K562 (cell line): ENCODE measurements at regions not wholly inside any gene's neighbourhood (a gene's known extent, or its start where the extent isn't known, plus 50 kb on each side); places are given as distances from the start of the nearest gene placed in this dataset.
"Not testable (repeated sequence)": the region's sequence is repeated elsewhere in the genome, so short reads cannot be mapped to it uniquely, and the experiment has no call there.

Experiments used
- ATAC-seq: fragments of 200-7000 bp; cut with Tn5 transposase; 3 replicates; pipeline ENCODE4 v1.9.1; 2020; ENCODE audit warnings: moderate library complexity
- BruUV-seq: library from RNA; stranded (reverse); fragments of 400-500 nt; replicated peaks from 2 replicates; lab custom pipeline; 2021; lab: Mats Ljungman, UMichigan
- CTCF ChIA-PET: fragments of 300-600 bp; formaldehyde crosslinking; extraction: SDS; loops from one replicate; lab custom pipeline; 2021; ENCODE audit warnings: low intra/inter-chr PET ratio; lab: Yijun Ruan, JAX
- POLR2A ChIA-PET: fragments of 300-600, 350-650 bp; sonication (Branson Sonifier 250); formaldehyde crosslinking; extraction: SDS; loops from one replicate; lab custom pipeline; 2021; ENCODE audit warnings: antibody characterized with exemption, inconsistent platforms; lab: Yijun Ruan, JAX
- DNase-seq, 4 experiments: peaks; one replicate each; pipeline versions ENCODE4 v3.0.0 to v3.0.0-alpha.2; 2011 to 2018; ENCODE audit warnings: low spot score in 3 of 4, mixed read lengths in 3 of 4; ENCODE audit errors: extremely low read depth in 1 of 4
- FAIRE-seq: peaks from 2 replicates; lab custom pipeline; 2011; peaks lifted over from hg19 to GRCh38; lab: Jason Lieb, UNC
- H2AFZ ChIP-seq: 2 replicates; pipeline ENCODE4 v1.6.0; 2011; ENCODE audit warnings: low read depth, low read length, control low read depth, inconsistent platforms
- H3K27ac ChIP-seq: fragments of 200-600 bp; 3 replicates; pipeline ENCODE4 v1.8.0; 2011; ENCODE audit warnings: low read depth, mild to moderate bottlenecking, control low read depth, inconsistent platforms, low read length, moderate library complexity, mixed read lengths; ENCODE audit errors: extremely low read depth
- H3K27me3 ChIP-seq, 2 experiments: fragments of 300-600 bp in 1 of 2; 2 replicates in 1 of 2; 3 replicates in 1 of 2; pipeline versions ENCODE4 v1.6.0 to v1.8.0; 2011; ENCODE audit warnings: inconsistent platforms in 2 of 2, low read length in 2 of 2, mild to moderate bottlenecking in 1 of 2, mixed read lengths in 1 of 2, moderate library complexity in 1 of 2; ENCODE audit not compliant: control insufficient read depth in 2 of 2, insufficient read depth in 2 of 2
- H3K36me3 ChIP-seq: fragments of 300-600 bp; 3 replicates; pipeline ENCODE4 v1.8.0; 2011; ENCODE audit warnings: mild to moderate bottlenecking, low read length, inconsistent platforms; ENCODE audit not compliant: control insufficient read depth, insufficient read depth
- H3K4me1 ChIP-seq, 2 experiments: fragments of 200-600 bp in 1 of 2; replicated peaks in 1 of 2; 2 replicates in 1 of 2; 3 replicates in 1 of 2; pipeline versions ENCODE4 v1.5.1 to v1.8.0; 2011; ENCODE audit warnings: inconsistent platforms in 2 of 2, low read length in 2 of 2, mild to moderate bottlenecking in 1 of 2, mixed read lengths in 1 of 2, moderate library complexity in 1 of 2; ENCODE audit not compliant: control insufficient read depth in 2 of 2, insufficient read depth in 2 of 2
- H3K4me2 ChIP-seq: 2 replicates; pipeline ENCODE4 v1.6.1; 2011; ENCODE audit warnings: low read length, control low read depth, inconsistent platforms, mixed read lengths; ENCODE audit not compliant: insufficient read depth
- H3K4me3 ChIP-seq: fragments of 200-600 bp; sonication (generic), shearing (Covaris generic); 2 replicates; pipeline ENCODE4 v1.5.1; 2016; ENCODE audit warnings: control low read depth, inconsistent platforms
- H3K79me2 ChIP-seq: fragments of 200-600 bp; 3 replicates; pipeline ENCODE4 v1.8.0; 2011; ENCODE audit warnings: low read length, inconsistent platforms; ENCODE audit not compliant: control insufficient read depth, insufficient read depth
- H3K9ac ChIP-seq, 2 experiments: 2 replicates each; pipeline versions ENCODE4 v1.6.0 to v1.6.1; 2011; ENCODE audit warnings: low read depth in 2 of 2, low read length in 2 of 2, control low read depth in 1 of 2, inconsistent platforms in 1 of 2, mild to moderate bottlenecking in 1 of 2, mixed read lengths in 1 of 2; ENCODE audit not compliant: insufficient read depth in 1 of 2
- H3K9me1 ChIP-seq: one replicate; pipeline ENCODE4 v1.6.0; 2011; ENCODE audit warnings: inconsistent platforms, mild to moderate bottlenecking, low read length, moderate library complexity; ENCODE audit not compliant: control insufficient read depth, insufficient read depth
- H3K9me3 ChIP-seq: replicated peaks from 2 replicates; pipeline ENCODE4 v1.5.1; 2011; ENCODE audit warnings: low read depth, low read length, inconsistent platforms; ENCODE audit not compliant: control insufficient read depth, insufficient read depth
- H4K20me1 ChIP-seq: replicated peaks from 2 replicates; pipeline ENCODE4 v1.6.1; 2011; ENCODE audit warnings: low read length, inconsistent platforms, mixed read lengths; ENCODE audit not compliant: control insufficient read depth, insufficient read depth
- CBX3 ChIP-seq, 2 experiments: IDR thresholded peaks; 1 replicate in 1 of 2; 2 replicates in 1 of 2; pipeline ENCODE4 v1.6.1; 2012; ENCODE audit warnings: inconsistent platforms in 2 of 2, low read length in 2 of 2, borderline replicate concordance in 1 of 2, control low read depth in 1 of 2
- GATA2 ChIP-seq: sonication (generic); formaldehyde crosslinking; IDR thresholded peaks from 2 replicates; pipeline ENCODE4 v1.4.0; 2020; ENCODE audit warnings: mild to moderate bottlenecking, missing genetic modification reagents
- TRIM24 ChIP-seq, 2 experiments: fragments of 450-650 bp; IDR thresholded peaks; 2 replicates each; pipeline ENCODE4 v1.6.1; 2016
- TRIM28 ChIP-seq: fragments of 450-650 bp; IDR thresholded peaks from 2 replicates; pipeline ENCODE4 v1.6.1; 2017
- ZEB2 ChIP-seq: fragments of 450-650 bp; IDR thresholded peaks from 2 replicates; pipeline ENCODE4 v1.6.1; 2016
- ZFP36 ChIP-seq: fragments of 150-350 bp; IDR thresholded peaks from 2 replicates; pipeline ENCODE4 v1.6.1; 2018; ENCODE audit warnings: low read length, low read depth; ENCODE audit not compliant: partially characterized antibody
- ZNF766 ChIP-seq: fragments of 200-800 bp; sonication (Bioruptor generic); conservative IDR thresholded peaks from 2 replicates; pipeline ENCODE4 v1.6.1; 2016; ENCODE audit warnings: missing genetic modification characterization, missing compliant biosample characterization
- WGBS: fragments of 100-300 bp; shearing (Covaris generic); methylation state at CpG from one replicate; pipeline ENCODE4 v1.1.6; 2016; ENCODE audit warnings: low coverage, mixed read lengths; ENCODE audit not compliant: insufficient coverage; ENCODE audit errors: missing lambda C conversion rate; 5-methylcytosine and 5-hydroxymethylcytosine counted together
- in situ Hi-C: fragments of 300-500 bp; cut with MboI; formaldehyde crosslinking; loops from 4 replicates; pipeline ENCODE4 v1.15.0; 2018; ENCODE audit warnings: inconsistent platforms, mixed read lengths
- intact Hi-C: fragments of 100-400 bp; cut with micrococcal nuclease; formaldehyde crosslinking; loops from 2 replicates; pipeline ENCODE4 v1.14.2; 2022
- TF ChIP-seq, protein P1 (sequence below): fragments of 450-650 bp; IDR thresholded peaks from 2 replicates; pipeline ENCODE4 v1.6.1; 2016; ENCODE audit warnings: mild to moderate bottlenecking

DNA sequence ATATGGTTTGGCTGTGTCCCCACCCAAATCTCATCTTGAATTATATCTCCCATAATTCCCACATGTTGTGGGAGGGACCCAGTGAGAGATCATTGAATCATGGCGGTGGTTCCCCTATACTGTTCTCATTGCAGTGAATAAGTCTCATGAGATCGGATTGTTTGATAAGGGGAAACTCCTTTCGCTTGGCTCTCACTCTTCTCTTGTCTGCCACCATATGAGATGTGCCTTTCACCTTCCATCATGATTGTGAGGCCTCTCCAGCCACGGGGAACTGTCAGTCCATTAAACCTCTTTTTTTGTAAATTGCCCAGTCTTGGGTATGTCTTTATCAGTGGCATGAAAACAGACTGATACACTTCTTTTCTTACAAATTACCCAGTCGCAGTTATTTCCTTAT lies 417.6 kb upstream of the RUNX1 start:
- H3K9me3 ChIP-seq, H3K9me1 ChIP-seq, H3K36me3 ChIP-seq, H2AFZ ChIP-seq, H3K4me3 ChIP-seq, BruUV-seq, H3K79me2 ChIP-seq, intact Hi-C loops, H3K4me2 ChIP-seq, H3K27ac ChIP-seq, POLR2A ChIA-PET, ATAC-seq, H3K9ac ChIP-seq, CTCF ChIA-PET, in situ Hi-C loops, H4K20me1 ChIP-seq, FAIRE-seq: not testable (repeated sequence)
- H3K4me1 ChIP-seq = peaks cover 3 to 22% of the 10 kb centered on the region in 2 experiments; a peak in 4 of 5 replicates
- WGBS = 33% methylated on average over 5 of the region's 5 CpGs
- TF ChIP-seq ZEB2 (0 out of 2 replicates have a peak, but pooled peaks have one; percentile 38), TRIM28 (peak; percentile 81), CBX3 (IDR thresholded peaks at IDR 0.05; ENCODE audit: borderline replicate concordance in 1 of 2, low read length in 2 of 2) (peak in 1 of 2 experiments; percentile 17; a peak in 1 of 3 replicates), GATA2 (CRISPR knock-in tag) (peak; percentile 54), ZNF766 (CRISPR knock-in tag) (peak; percentile 90), TRIM24 (IDR thresholded peaks at IDR 0.05) (peak; percentile 72 to 79), ZFP36 (peak; percentile 63)
- TF ChIP-seq, protein P1, sequence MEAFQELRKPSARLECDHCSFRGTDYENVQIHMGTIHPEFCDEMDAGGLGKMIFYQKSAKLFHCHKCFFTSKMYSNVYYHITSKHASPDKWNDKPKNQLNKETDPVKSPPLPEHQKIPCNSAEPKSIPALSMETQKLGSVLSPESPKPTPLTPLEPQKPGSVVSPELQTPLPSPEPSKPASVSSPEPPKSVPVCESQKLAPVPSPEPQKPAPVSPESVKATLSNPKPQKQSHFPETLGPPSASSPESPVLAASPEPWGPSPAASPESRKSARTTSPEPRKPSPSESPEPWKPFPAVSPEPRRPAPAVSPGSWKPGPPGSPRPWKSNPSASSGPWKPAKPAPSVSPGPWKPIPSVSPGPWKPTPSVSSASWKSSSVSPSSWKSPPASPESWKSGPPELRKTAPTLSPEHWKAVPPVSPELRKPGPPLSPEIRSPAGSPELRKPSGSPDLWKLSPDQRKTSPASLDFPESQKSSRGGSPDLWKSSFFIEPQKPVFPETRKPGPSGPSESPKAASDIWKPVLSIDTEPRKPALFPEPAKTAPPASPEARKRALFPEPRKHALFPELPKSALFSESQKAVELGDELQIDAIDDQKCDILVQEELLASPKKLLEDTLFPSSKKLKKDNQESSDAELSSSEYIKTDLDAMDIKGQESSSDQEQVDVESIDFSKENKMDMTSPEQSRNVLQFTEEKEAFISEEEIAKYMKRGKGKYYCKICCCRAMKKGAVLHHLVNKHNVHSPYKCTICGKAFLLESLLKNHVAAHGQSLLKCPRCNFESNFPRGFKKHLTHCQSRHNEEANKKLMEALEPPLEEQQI = 0 out of 2 replicates have a peak, but pooled peaks have one; percentile 18
- TF ChIP-seq, all 486 proteins: peak for 8; not testable (repeated sequence) for 478
- DNase-seq, H3K27me3 ChIP-seq: not testable (repeated sequence)
